ENCODE measurements at regions not wholly inside any gene's neighbourhood (a gene's known extent, or its start where the extent isn't known, plus 50 kb on each side); places are given as distances from the start of the nearest gene placed in this dataset.

DNA sequence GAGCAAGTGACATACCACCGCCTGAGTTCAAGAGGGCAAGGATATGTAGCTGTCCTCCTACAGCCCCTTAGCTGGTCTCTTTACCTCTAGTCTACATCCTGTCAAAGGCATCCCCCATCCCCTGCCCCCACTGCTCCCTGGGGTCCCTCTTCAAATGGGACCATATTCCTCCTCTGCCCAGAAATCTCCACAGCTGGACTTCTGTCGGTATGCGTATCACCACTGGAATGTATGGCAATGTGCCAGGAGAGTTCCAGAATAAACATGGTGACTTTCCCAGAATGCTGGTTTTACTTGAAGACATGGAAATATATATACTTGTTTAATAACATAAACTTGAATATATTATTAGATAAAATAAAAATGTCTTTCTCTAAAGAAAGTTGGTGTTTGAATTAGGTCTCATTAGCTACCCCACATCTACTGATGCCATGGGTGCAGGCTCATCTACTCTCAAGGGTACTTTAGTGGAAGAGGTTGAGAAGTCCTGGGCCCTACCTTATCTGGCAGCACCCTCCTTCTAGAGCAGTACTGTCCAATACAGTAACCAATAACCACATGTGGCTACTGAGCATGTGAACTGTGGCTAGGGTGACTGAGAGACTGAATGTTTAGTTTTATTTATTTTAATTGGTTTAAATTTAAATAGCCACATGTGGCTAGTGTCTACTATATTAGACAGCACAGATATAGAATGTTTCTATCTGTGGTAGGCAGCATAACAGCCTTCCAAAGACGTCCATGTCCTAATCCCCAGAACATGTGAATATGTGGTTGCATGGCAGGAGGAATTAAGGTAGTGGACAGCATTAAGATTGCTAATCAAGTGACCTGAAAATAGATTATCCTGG, 181.7 kb upstream of the SLC30A5 start:
- Histone ChIP-seq H3K4me3 (ENCODE audit: low read length) (no peak overlapping the region), H3K36me3 (ENCODE audit: control insufficient read depth, insufficient read depth, low read length) (no peaks in the 10 kb centered on the region), H3K27me3 (ENCODE audit: control insufficient read depth, insufficient read depth, low read length, poor library complexity, severe bottlenecking) (no peaks in the 10 kb centered on the region), H3K27ac (ENCODE audit: low read depth, low read length) (no peak overlapping the region), H3K4me1 (ENCODE audit: control insufficient read depth, insufficient read depth, low read length) (no peaks in the 10 kb centered on the region), H3K9me3 (ENCODE audit: control insufficient read depth, low read length) (no peaks in the 10 kb centered on the region), H3K9ac (ENCODE audit: extremely low read depth, low read length, poor library complexity, severe bottlenecking) (no peak overlapping the region)
- Mint-ChIP-seq H3K4me1 (no peaks in the 10 kb centered on the region), H3K4me3 (no peak overlapping the region), H3K27me3 (ENCODE audit: insufficient read depth) (no peaks in the 10 kb centered on the region), H3K27ac (no peak overlapping the region), H3K36me3 (ENCODE audit: low read depth) (no peaks in the 10 kb centered on the region), H3K9me3 (peaks cover 10% of the 10 kb centered on the region)
- TF ChIP-seq, protein P1, sequence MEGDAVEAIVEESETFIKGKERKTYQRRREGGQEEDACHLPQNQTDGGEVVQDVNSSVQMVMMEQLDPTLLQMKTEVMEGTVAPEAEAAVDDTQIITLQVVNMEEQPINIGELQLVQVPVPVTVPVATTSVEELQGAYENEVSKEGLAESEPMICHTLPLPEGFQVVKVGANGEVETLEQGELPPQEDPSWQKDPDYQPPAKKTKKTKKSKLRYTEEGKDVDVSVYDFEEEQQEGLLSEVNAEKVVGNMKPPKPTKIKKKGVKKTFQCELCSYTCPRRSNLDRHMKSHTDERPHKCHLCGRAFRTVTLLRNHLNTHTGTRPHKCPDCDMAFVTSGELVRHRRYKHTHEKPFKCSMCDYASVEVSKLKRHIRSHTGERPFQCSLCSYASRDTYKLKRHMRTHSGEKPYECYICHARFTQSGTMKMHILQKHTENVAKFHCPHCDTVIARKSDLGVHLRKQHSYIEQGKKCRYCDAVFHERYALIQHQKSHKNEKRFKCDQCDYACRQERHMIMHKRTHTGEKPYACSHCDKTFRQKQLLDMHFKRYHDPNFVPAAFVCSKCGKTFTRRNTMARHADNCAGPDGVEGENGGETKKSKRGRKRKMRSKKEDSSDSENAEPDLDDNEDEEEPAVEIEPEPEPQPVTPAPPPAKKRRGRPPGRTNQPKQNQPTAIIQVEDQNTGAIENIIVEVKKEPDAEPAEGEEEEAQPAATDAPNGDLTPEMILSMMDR (conservative IDR thresholded peaks at IDR 0.05): no peak
- 81% methylated on average over 4 of the region's 4 CpGs; no CpG with 5 or more reads in 1 of the 2 experiments for WGBS, 2 experiments (ENCODE audit: insufficient coverage in 1 of 2, insufficient read length in 1 of 2)
- DNase-seq: no peak

DNA sequence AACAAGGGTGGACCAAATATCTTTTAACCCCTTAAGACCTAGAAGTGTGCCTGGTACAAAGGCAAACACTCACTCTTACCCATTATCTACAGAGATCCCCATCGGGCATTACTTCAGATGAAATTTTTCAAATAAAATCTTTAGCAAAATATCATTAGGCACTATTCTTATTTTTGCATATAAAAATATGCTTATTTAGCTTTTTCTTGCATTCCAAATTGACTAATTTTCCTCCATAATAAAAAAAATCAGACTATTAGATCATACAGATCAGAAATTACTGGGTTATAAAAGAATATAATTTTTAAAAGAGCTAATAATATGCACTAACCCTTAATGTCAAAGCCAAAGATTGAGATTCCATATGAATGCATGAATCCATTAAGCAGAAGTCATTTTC, 178.7 kb upstream of the SLC30A5 start:
- Histone ChIP-seq H3K9me3 (ENCODE audit: control insufficient read depth, low read length) (peaks cover 5% of the 10 kb centered on the region), H3K9ac (ENCODE audit: extremely low read depth, low read length, poor library complexity, severe bottlenecking) (no peak overlapping the region), H3K4me3 (ENCODE audit: low read length) (no peak overlapping the region), H3K27ac (ENCODE audit: low read depth, low read length) (no peak overlapping the region), H3K36me3 (ENCODE audit: control insufficient read depth, insufficient read depth, low read length) (no peaks in the 10 kb centered on the region), H3K27me3 (ENCODE audit: control insufficient read depth, insufficient read depth, low read length, poor library complexity, severe bottlenecking) (no peaks in the 10 kb centered on the region), H3K4me1 (ENCODE audit: control insufficient read depth, insufficient read depth, low read length) (no peaks in the 10 kb centered on the region)
- Mint-ChIP-seq H3K4me1 (no peaks in the 10 kb centered on the region), H3K4me3 (no peak overlapping the region), H3K27ac (no peak overlapping the region), H3K36me3 (ENCODE audit: low read depth) (peaks cover 2% of the 10 kb centered on the region), H3K9me3 (peaks cover 29% of the 10 kb centered on the region), H3K27me3 (ENCODE audit: insufficient read depth) (no peaks in the 10 kb centered on the region)
- WGBS, 2 experiments (ENCODE audit: insufficient coverage in 1 of 2, insufficient read length in 1 of 2): 83% methylated on average over 1 of the region's 1 CpG; no CpG with 5 or more reads in 1 of the 2 experiments
- TF ChIP-seq, protein P1 (conservative IDR thresholded peaks at IDR 0.05): no peak
- DNase-seq: no peak

DNA sequence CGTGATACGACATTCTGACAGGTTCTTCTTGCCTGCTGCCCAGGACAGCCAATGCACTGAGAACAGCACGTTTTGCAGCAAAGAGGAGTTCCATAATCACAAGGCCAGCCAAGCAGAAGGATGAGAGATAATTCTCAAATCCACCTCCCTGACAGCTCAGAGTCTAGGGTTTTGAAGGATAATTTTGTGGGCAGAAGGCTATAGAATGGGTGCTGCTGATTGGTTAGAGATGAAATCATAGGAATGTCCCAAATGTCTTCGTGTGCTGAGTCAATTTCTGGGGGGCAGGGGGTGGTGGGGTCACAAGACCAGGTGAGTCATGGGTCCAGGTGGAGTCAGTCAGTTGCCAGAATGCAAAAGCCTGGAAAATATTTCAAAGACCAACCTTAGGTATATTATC, 175.5 kb upstream of the SLC30A5 start:
- 83 to 87% methylated on average over 3 to 4 of the region's 4 CpGs for WGBS, 2 experiments (ENCODE audit: insufficient coverage in 1 of 2, insufficient read length in 1 of 2)
- TF ChIP-seq, protein P1 (conservative IDR thresholded peaks at IDR 0.05): no peak
- Mint-ChIP-seq H3K9me3 (peaks cover 42% of the 10 kb centered on the region), H3K36me3 (ENCODE audit: low read depth) (peaks cover 5% of the 10 kb centered on the region), H3K4me1 (peaks cover 5% of the 10 kb centered on the region), H3K4me3 (no peak overlapping the region), H3K27ac (no peak overlapping the region), H3K27me3 (ENCODE audit: insufficient read depth) (no peaks in the 10 kb centered on the region)
- H3K36me3 ChIP-seq (ENCODE audit: control insufficient read depth, insufficient read depth, low read length): no peaks in the 10 kb centered on the region
- H3K9ac ChIP-seq (ENCODE audit: extremely low read depth, low read length, poor library complexity, severe bottlenecking): no peak overlapping the region
- no peak for DNase-seq
- peaks cover 5% of the 10 kb centered on the region for H3K9me3 ChIP-seq (ENCODE audit: control insufficient read depth, low read length)
- no peaks in the 10 kb centered on the region for H3K4me1 ChIP-seq (ENCODE audit: control insufficient read depth, insufficient read depth, low read length)
- H3K27ac ChIP-seq (ENCODE audit: low read depth, low read length): no peak overlapping the region
- no peak overlapping the region for H3K4me3 ChIP-seq (ENCODE audit: low read length)
- no peaks in the 10 kb centered on the region for H3K27me3 ChIP-seq (ENCODE audit: control insufficient read depth, insufficient read depth, low read length, poor library complexity, severe bottlenecking)
